Prostate gland (tissue), 2 donors: ENCODE measurements at regions not wholly inside any gene's neighbourhood (a gene's known extent, or its start where the extent isn't known, plus 50 kb on each side); places are given as distances from the start of the nearest gene placed in this dataset.

Experiments
- DNase-seq: peaks from one replicate; pipeline ENCODE4 v3.0.0-alpha.2; 2019; ENCODE audit warnings: low spot score
- H3K27ac ChIP-seq, 2 donors: fragments of 200-600 bp; sonication (generic); 2 replicates each; pipeline ENCODE4 v1.5.1; 2017 to 2019
- H3K27me3 ChIP-seq: fragments of 200-600 bp; sonication (generic); replicated peaks from 2 replicates; pipeline ENCODE4 v1.5.1; 2019; ENCODE audit not compliant: insufficient read depth
- H3K36me3 ChIP-seq, 2 donors: fragments of 200-600 bp; sonication (generic); 1 replicate in 1 of 2; 2 replicates in 1 of 2; pipeline versions ENCODE4 v1.5.1 to v1.8.1; 2017 to 2019
- H3K4me1 ChIP-seq: fragments of 200-600 bp; sonication (generic); replicated peaks from 2 replicates; pipeline ENCODE4 v1.5.1; 2019
- H3K4me3 ChIP-seq, 2 donors: fragments of 200-600 bp; sonication (generic); 2 replicates each; pipeline ENCODE4 v1.5.1; 2017 to 2019
- H3K9me3 ChIP-seq: fragments of 200-600 bp; sonication (generic); 2 replicates; pipeline ENCODE4 v1.5.1; 2017
- POLR2A ChIP-seq: fragments of 450-650 bp; IDR thresholded peaks from one replicate; pipeline ENCODE4 v1.6.1; 2016; ENCODE audit warnings: antibody characterized with exemption, mild to moderate bottlenecking
- POLR2AphosphoS5 ChIP-seq: sonication (generic); formaldehyde crosslinking; IDR thresholded peaks from one replicate; pipeline ENCODE4 v1.6.1; 2017; ENCODE audit warnings: antibody characterized with exemption
- WGBS: methylation state at CpG from one replicate; pipeline ENCODE4 v1.1.5; 2018; 5-methylcytosine and 5-hydroxymethylcytosine counted together
- intact Hi-C: fragments of 100-400 bp; cut with DNase I; formaldehyde crosslinking; loops from one replicate; pipeline ENCODE4 v1.14.2; 2022
- TF ChIP-seq, protein P1 (sequence below), 4 experiments: fragments of 200-600 bp in 2 of 4; fragments of 450-650 bp in 2 of 4; sonication (generic) in 2 of 4; IDR thresholded peaks; 1 replicate in 3 of 4; 2 replicates in 1 of 4; pipeline ENCODE4 v1.5.1; 2016 to 2019; ENCODE audit warnings: antibody characterized with exemption in 4 of 4, mild to moderate bottlenecking in 2 of 4, moderate library complexity in 2 of 4

DNA sequence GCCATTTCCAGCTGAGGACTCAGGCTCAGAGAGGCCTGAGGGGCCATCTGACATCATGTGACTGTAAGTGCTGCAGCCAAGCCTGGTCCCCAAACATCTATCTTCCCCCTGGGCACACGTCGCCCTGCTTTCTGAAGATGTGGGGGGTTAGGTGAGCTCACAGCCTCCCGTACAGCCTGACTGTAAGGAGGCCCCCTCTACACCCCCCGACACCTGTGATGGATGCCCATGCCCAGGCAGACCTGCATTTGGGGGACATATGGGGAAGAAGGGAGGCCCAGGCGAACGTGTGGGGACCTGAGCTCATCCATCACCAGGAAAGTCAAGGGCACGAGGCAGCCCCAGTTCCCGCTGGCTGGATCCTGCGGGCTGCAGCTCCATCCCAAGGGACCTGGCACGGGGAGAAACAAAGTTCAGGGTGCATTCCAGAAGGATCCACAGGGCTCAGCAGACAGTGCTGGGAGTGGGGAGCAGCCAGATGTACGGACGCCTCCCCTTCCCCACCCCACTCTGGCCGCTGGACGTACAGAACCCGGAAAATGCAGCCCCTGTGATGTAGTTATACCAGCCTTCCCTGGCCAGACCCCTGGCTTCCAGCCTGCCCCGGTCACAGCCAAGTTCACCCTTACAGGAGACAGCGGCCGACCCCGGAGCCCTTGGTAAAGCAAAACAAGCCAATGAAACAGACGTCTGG lies 1431.4 kb downstream of the BRD1 start:
- Histone ChIP-seq H3K27me3 (no peaks in the 10 kb centered on the region), H3K9me3 (no peaks in the 10 kb centered on the region), H3K27ac (no peak overlapping the region), H3K36me3 (no peaks in the 10 kb centered on the region), H3K4me3 (no peak overlapping the region), H3K4me1 (no peaks in the 10 kb centered on the region)
- WGBS = 86% methylated on average over 20 of the region's 20 CpGs
- DNase-seq = no peak
- intact Hi-C loops = loop anchor here (10.0 kb wide), 1 partner anchor 61 kb away; no protein-coding TSS in a partner anchor
- no peak for TF ChIP-seq POLR2AphosphoS5
- TF ChIP-seq POLR2A = no peak
- TF ChIP-seq, protein P1, sequence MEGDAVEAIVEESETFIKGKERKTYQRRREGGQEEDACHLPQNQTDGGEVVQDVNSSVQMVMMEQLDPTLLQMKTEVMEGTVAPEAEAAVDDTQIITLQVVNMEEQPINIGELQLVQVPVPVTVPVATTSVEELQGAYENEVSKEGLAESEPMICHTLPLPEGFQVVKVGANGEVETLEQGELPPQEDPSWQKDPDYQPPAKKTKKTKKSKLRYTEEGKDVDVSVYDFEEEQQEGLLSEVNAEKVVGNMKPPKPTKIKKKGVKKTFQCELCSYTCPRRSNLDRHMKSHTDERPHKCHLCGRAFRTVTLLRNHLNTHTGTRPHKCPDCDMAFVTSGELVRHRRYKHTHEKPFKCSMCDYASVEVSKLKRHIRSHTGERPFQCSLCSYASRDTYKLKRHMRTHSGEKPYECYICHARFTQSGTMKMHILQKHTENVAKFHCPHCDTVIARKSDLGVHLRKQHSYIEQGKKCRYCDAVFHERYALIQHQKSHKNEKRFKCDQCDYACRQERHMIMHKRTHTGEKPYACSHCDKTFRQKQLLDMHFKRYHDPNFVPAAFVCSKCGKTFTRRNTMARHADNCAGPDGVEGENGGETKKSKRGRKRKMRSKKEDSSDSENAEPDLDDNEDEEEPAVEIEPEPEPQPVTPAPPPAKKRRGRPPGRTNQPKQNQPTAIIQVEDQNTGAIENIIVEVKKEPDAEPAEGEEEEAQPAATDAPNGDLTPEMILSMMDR (IDR thresholded peaks at IDR 0.05) = no peak

GRCh38 chr22:48395201-48395600 lies 1432.5 kb downstream of the BRD1 start:
- Histone ChIP-seq H3K36me3 (no peaks in the 10 kb centered on the region), H3K27ac (no peak overlapping the region), H3K4me3 (no peak overlapping the region), H3K27me3 (no peaks in the 10 kb centered on the region), H3K4me1 (no peaks in the 10 kb centered on the region), H3K9me3 (no peaks in the 10 kb centered on the region)
- no peak for DNase-seq
- WGBS = 80% methylated on average over 13 of the region's 13 CpGs
- TF ChIP-seq POLR2A = no peak
- intact Hi-C loops = loop anchor here (10.0 kb wide), 1 partner anchor 60 kb away; no protein-coding TSS in a partner anchor

DNA sequence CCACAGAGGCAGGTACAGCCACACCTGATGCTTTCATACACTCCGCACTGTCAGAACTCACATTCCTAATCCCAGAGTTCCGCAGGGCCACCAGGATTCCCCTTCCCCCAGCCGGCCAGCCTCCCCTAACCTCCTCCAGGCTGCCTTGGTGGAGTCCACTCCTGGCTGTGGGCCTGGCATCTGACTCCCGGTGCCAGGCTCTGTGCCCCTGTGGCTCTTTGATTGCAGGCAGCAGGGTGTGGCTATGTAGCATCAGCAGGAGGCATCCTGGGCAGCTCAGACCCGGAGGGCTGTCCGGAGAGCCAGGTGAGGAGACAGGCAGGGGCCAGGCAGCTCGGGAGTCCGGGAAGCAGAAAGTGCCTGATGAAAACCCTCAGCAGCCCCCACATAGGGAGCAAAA lies 1432.9 kb downstream of the BRD1 start:
- Histone ChIP-seq H3K4me1 (no peaks in the 10 kb centered on the region), H3K9me3 (no peaks in the 10 kb centered on the region), H3K27ac (no peak overlapping the region), H3K36me3 (no peaks in the 10 kb centered on the region), H3K4me3 (no peak overlapping the region), H3K27me3 (no peaks in the 10 kb centered on the region)
- WGBS = 75% methylated on average over 8 of the region's 8 CpGs
- TF ChIP-seq POLR2AphosphoS5 (no peak), POLR2A (no peak)
- TF ChIP-seq, protein P1 (IDR thresholded peaks at IDR 0.05) = no peak
- intact Hi-C loops = loop anchor here (10.0 kb wide), 1 partner anchor 60 kb away; no protein-coding TSS in a partner anchor
- DNase-seq = no peak

- no peak for DNase-seq
- Histone ChIP-seq H3K27ac (no peak overlapping the region), H3K27me3 (no peaks in the 10 kb centered on the region), H3K4me3 (no peak overlapping the region), H3K9me3 (no peaks in the 10 kb centered on the region), H3K4me1 (no peaks in the 10 kb centered on the region), H3K36me3 (no peaks in the 10 kb centered on the region)
- intact Hi-C loops = loop anchor here (10.0 kb wide), 1 partner anchor 59 kb away; no protein-coding TSS in a partner anchor
- TF ChIP-seq, protein P1 (IDR thresholded peaks at IDR 0.05) = no peak
- TF ChIP-seq POLR2A (no peak), POLR2AphosphoS5 (no peak)
- WGBS = 71% methylated on average over 10 of the region's 10 CpGs
Measured at GRCh38 chr22:48393885-48394284, 1433.8 kb downstream of the BRD1 start.

GRCh38 chr22:48393041-48393370 lies 1434.7 kb downstream of the BRD1 start:
- DNase-seq = no peak
- Histone ChIP-seq H3K4me1 (no peaks in the 10 kb centered on the region), H3K27ac (no peak overlapping the region), H3K9me3 (no peaks in the 10 kb centered on the region), H3K4me3 (no peak overlapping the region), H3K36me3 (no peaks in the 10 kb centered on the region), H3K27me3 (no peaks in the 10 kb centered on the region)
- TF ChIP-seq, protein P1 (IDR thresholded peaks at IDR 0.05) = no peak
- TF ChIP-seq POLR2AphosphoS5 (no peak), POLR2A (no peak)
- 56% methylated on average over 13 of the region's 13 CpGs for WGBS
- intact Hi-C loops = loop anchor here (10.0 kb wide), 1 partner anchor 58 kb away; no protein-coding TSS in a partner anchor
